ENCODE measurements at regions not wholly inside any gene's neighbourhood (a gene's known extent, or its start where the extent isn't known, plus 50 kb on each side); places are given as distances from the start of the nearest gene placed in this dataset.
"Not testable (repeated sequence)": the region's sequence is repeated elsewhere in the genome, so short reads cannot be mapped to it uniquely, and the experiment has no call there.

DNA sequence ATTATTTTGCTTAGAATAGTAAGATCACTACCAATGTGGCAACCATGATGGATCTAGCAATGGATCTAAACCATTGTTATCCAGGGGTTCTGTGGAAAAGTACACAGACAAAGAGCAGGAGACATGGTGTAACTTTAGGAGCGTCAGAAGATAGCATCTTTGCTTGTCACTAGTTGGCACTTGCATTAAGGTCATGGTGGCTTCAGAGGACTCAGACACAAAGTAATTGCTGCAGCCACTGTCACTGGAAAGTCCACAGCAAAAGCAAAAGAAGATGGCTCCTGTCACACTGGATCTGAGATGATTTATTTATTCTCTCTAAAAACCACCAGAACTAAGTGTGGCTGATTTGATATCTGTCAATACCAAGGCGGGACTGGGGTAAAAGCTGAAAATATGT lies 93.3 kb upstream of the PCDH20 start:
- 83 to 84% methylated on average over 2 of the region's 2 CpGs for WGBS, 2 donors
- no peak for TF ChIP-seq POLR2A (IDR thresholded peaks at IDR 0.05)
- TF ChIP-seq, protein P1, sequence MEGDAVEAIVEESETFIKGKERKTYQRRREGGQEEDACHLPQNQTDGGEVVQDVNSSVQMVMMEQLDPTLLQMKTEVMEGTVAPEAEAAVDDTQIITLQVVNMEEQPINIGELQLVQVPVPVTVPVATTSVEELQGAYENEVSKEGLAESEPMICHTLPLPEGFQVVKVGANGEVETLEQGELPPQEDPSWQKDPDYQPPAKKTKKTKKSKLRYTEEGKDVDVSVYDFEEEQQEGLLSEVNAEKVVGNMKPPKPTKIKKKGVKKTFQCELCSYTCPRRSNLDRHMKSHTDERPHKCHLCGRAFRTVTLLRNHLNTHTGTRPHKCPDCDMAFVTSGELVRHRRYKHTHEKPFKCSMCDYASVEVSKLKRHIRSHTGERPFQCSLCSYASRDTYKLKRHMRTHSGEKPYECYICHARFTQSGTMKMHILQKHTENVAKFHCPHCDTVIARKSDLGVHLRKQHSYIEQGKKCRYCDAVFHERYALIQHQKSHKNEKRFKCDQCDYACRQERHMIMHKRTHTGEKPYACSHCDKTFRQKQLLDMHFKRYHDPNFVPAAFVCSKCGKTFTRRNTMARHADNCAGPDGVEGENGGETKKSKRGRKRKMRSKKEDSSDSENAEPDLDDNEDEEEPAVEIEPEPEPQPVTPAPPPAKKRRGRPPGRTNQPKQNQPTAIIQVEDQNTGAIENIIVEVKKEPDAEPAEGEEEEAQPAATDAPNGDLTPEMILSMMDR (IDR thresholded peaks at IDR 0.05): no peak

DNA sequence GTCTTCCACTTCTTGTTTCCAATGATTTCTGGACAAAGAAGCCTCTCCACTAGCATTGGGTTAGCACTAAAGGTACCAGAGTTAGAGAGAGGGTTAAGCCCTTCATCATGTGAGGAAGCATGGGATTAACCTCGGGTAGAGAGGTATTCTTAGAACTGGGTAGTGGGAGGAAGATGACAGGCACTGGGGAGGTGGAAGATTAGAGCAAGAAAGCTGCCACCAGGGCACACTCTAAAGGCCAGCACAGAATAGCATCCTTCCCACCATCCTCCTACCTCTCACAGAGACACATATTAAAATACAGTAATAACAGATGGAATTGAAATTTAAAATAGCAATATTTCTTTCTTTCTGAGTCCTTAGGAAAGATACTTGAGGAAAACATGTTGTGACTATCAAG lies 84.5 kb upstream of the PCDH20 start:
- intact Hi-C loops (cut with DNase I): no loop called here
- Histone ChIP-seq H3K4me3 (replicated peaks in 1 of 3) (no peak overlapping the region), H3K9me3 (no peaks in the 10 kb centered on the region), H3K27me3 (no peaks in the 10 kb centered on the region), H3K36me3 (no peaks in the 10 kb centered on the region), H3K27ac (no peak overlapping the region), H3K4me1 (no peaks in the 10 kb centered on the region)
- DNase-seq: no peak
- TF ChIP-seq, protein P1 (IDR thresholded peaks at IDR 0.05): no peak
- no peak for TF ChIP-seq POLR2A (IDR thresholded peaks at IDR 0.05)
- whole genome bisulfite sequencing, 2 donors: 21 to 23% methylated on average over 1 of the region's 1 CpG

More for the DNA sequence above, 93.3 kb upstream of the PCDH20 start:
- H3K27ac ChIP-seq: no peak overlapping the region
- intact Hi-C loops (cut with DNase I): no loop called here
- DNase-seq: no peak
- no peaks in the 10 kb centered on the region for H3K36me3 ChIP-seq
- no peaks in the 10 kb centered on the region for H3K4me1 ChIP-seq
- no peaks in the 10 kb centered on the region for H3K27me3 ChIP-seq
- no peak overlapping the region for H3K4me3 ChIP-seq (replicated peaks in 1 of 3)
- no peaks in the 10 kb centered on the region for H3K9me3 ChIP-seq

DNA sequence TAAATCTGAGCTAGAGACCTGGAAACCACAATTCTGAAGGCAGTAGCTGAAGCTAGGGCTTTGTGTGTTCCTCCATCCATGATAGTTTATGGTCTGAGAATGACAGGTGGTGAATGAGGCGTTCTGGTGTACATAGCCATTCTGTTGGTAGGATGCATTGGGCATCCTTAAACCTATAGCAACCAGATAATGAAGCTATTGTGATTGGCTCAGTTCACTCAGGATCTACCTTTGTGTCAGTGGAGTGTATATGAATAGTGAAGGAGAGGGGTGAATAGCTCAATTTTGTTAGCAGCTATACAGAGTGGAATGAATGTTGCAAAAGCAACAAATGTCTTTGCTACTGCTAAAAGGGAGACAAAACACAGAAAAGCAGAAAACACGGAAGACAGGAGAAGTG lies 80.0 kb upstream of the PCDH20 start:
- 84 to 86% methylated on average over 2 of the region's 2 CpGs for WGBS, 2 donors
- no peak overlapping the region for H3K27ac ChIP-seq

DNA sequence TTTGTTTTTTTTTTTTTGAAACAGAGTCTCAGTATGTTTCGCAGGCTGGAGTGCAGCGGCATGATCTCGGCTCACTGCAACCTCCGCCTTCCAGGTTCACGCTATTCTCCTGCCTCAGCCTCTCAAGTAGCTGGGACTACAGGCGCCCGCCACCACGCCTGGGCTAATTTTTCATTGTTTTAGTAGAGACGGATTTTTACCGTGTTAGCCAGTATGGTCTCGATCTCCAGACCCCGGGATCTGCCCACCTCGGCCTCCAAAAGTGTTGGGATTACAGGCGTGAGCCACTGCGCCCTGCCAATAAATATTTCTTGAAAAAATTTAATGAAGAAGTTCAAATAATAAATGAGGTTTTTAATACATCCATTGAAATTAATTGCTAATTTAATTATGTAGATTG lies 77.9 kb upstream of the PCDH20 start:
- H3K9me3 ChIP-seq; intact Hi-C loops (cut with DNase I); H3K4me3 ChIP-seq (replicated peaks in 1 of 3); H3K27ac ChIP-seq; H3K36me3 ChIP-seq; DNase-seq; H3K27me3 ChIP-seq; H3K4me1 ChIP-seq: not testable (repeated sequence)
- 96 to 97% methylated on average over 15 of the region's 15 CpGs for WGBS, 2 donors

More for the DNA sequence above, 80.0 kb upstream of the PCDH20 start:
- DNase-seq: no peak
- Histone ChIP-seq H3K9me3 (no peaks in the 10 kb centered on the region), H3K4me3 (replicated peaks in 1 of 3) (no peak overlapping the region), H3K27me3 (no peaks in the 10 kb centered on the region), H3K36me3 (no peaks in the 10 kb centered on the region), H3K4me1 (no peaks in the 10 kb centered on the region)
- TF ChIP-seq, protein P1 (IDR thresholded peaks at IDR 0.05): no peak
- TF ChIP-seq POLR2A (IDR thresholded peaks at IDR 0.05): no peak
- intact Hi-C loops (cut with DNase I): no loop called here

DNA sequence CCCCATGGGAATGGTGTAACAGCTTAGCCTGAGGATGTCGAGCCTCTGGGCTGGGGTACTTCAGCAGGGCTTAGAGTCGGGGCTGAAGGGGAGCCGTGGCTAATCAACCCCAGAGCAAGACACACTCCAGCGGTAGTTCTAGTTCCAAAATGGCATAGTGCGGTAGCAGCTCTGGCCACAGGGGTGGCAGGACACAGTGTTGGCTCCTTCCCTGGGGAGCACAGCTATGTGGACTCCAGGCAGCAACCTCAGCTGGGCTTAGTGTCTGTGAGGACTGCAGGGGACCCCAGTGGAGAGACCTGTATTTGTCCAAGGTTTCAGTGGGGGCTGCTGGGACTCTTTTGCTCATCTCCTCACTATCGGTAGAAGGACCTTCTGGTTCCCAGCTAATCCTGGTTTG lies 70.8 kb upstream of the PCDH20 start:
- intact Hi-C loops (cut with DNase I): no loop called here
- Histone ChIP-seq H3K36me3 (no peaks in the 10 kb centered on the region), H3K27ac (no peak overlapping the region), H3K4me3 (replicated peaks in 1 of 3) (no peak overlapping the region), H3K27me3 (no peaks in the 10 kb centered on the region), H3K9me3 (no peaks in the 10 kb centered on the region), H3K4me1 (no peaks in the 10 kb centered on the region)
- no peak for DNase-seq
- 86 to 87% methylated on average over 6 of the region's 6 CpGs for WGBS, 2 donors
- TF ChIP-seq, protein P1 (IDR thresholded peaks at IDR 0.05): no peak
- no peak for TF ChIP-seq POLR2A (IDR thresholded peaks at IDR 0.05)
